ENCODE measurements at regions not wholly inside any gene's neighbourhood (a gene's known extent, or its start where the extent isn't known, plus 50 kb on each side); places are given as distances from the start of the nearest gene placed in this dataset.
A peak's percentile ranks its signal among the peaks of the same experiment; 100 is the strongest.
"Not testable (repeated sequence)": the region's sequence is repeated elsewhere in the genome, so short reads cannot be mapped to it uniquely, and the experiment has no call there.

DNA sequence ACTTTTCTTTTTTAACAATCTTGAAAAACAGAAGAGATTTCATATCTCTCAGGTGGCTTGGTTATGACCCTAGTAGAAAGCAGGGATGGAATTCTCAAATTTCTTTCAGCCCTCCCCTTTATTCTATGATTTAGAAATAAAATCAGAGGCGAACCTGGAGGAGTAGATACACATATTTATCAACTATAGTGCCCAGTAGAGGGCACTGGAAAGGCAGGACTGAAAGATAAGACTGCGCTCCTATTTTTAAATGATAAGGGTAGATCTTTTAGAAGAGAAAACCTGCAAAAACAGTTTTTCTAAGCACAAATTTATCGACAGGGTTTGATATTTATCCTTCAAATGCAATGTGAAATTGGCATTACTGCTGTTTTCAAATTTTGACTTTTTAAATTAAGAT, 1296.6 kb downstream of the EPHA7 start:
- DNase-seq, result no peak

DNA sequence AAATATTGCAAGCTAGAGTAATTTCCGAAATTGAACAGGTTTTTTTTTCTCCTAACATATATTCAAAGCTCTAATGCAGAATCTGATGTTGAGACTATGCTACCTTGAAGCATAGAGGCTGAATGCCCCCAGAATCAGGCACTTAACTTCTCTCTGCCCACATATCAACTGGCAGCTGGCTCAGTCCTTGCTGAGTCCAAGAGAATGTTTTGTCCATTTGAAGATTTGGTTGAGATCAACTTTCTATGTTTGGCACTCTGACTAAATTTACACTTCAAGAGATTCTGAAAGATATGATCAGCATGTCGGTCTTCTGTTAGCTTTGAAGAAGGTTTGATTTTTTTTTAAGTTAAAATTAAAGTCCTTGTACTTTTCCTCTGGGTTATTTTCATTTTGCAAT, 1298.1 kb downstream of the EPHA7 start:
- no peak for DNase-seq

DNA sequence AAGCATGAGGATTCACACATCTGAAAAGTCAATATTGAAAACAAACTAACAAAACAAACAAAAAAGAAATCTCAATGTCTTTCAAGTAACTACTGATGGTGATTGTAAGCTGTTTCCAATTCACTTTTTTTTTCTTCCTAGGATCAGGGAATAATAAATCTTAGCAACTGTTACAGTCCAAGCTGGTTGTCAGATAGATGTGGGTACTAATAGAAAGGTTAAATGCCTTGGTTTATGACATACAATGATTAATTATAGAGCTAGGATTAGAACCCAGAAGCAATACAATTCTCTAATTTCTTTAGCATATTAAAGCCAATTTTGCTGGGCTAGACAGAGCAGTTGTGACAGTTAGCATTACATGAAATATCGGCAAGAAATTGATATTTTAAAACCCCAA, 1301.6 kb downstream of the EPHA7 start:
- no peak for DNase-seq

- no peak for DNase-seq
Measured at GRCh38 chr6:92114797-92115196, 1304.6 kb downstream of the EPHA7 start.

- DNase-seq, result peak; percentile 51
Measured at GRCh38 chr6:92114091-92114675, 1305.2 kb downstream of the EPHA7 start.

DNA sequence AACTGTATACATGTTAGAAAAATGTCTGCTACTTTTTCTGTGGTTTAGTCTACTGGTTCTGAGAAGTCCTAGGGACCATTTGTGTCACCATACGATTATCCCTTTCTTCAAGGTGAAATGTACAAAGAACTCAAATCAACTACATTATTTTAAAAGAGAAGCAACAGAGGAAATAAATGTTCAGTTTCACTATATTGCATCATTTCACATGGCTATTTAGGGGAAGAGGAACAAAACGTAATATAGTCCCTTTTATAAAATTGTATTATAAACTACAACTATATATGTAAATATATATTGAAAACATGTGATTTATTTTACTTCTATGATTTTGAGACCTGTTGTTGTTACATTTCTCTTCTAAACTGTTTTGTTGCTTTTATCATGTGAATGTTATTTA, 1308.0 kb downstream of the EPHA7 start:
- DNase-seq, result no peak

GRCh38 chr6:92110403-92110802, 1309.0 kb downstream of the EPHA7 start:
- DNase-seq, result no peak

GRCh38 chr6:92109956-92110355, 1309.4 kb downstream of the EPHA7 start:
- no peak for DNase-seq

DNA sequence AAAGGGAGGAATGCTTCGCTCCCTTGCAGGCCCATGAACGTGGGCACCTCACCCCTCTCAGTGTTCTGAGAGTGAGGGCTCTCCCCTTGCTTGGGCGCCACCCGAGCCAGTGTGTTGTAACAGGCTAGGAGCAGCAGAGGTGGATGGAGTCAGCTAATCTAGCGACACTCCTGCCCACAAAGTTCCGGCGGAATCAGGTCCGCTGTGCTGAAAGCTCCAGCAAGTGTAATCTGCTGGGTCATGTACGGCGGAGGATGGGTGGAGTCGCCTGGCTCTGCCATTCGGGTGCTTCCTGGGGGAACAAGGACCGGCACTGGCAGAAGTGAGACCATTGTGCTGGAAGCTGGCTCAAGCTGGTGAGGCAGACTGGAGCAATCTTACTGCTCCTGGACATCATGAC, 1310.1 kb downstream of the EPHA7 start:
- DNase-seq, result no peak

GRCh38 chr6:92086750-92087149, 1332.6 kb downstream of the EPHA7 start:
- DNase-seq, result no peak

DNA sequence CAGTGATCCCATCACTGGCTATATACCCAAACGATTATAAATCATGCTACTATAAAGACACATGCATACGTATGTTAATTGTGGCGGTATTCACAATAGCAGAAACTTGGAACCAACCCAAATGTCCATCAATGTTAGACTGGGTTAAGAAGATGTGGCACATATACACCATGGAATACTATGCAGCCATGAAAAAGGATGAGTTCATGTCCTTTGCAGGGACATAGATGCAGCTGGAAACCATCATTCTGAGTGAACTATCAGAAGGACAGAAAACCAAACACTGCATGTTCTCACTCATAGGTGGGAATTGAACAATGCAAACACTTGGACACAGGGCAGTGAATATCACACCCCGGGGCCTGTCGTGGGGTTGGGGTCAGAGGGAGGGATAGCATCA, 1335.4 kb downstream of the EPHA7 start:
- not testable (repeated sequence) for DNase-seq

GRCh38 chr6:92072387-92072786, 1347.0 kb downstream of the EPHA7 start:
- DNase-seq, result no peak

DNA sequence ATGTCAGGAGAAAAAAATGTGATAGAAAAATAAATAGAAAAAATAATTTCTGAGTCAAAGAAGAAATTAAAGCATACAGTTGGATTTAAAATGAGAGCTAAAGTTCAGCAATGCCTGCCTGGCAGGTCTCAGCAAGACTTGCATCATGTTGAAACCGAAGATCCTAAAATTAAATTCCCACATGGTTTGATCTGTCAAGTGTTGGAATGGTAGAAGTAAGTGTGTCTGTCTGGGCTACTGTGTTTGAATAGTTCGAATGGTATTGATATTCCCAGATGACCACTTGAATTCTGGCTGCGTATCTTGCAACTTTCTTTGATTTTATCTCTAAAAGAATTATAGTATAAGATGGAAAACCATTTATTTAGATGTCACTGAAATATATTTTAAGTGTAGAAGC, 1349.6 kb downstream of the EPHA7 start:
- no peak for DNase-seq

DNA sequence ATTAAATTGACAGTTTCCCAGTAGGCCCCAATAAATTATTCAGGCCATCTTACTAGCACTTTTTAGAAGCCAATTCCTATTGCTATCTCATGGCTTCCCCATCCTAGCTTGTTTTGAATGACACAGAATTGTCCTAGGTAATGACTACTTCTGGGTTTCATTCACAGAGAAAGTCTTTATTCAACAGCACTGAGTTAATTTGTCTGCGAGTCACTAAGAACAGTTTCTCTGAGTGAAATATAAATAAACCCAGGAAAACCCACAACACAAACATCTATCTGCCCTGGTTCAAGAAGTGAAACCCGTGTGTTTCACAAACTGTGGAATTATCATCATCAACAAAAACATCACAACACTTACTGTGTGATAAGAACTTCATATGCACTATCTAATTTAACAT, 1366.8 kb downstream of the EPHA7 start:
- DNase-seq, result no peak

DNA sequence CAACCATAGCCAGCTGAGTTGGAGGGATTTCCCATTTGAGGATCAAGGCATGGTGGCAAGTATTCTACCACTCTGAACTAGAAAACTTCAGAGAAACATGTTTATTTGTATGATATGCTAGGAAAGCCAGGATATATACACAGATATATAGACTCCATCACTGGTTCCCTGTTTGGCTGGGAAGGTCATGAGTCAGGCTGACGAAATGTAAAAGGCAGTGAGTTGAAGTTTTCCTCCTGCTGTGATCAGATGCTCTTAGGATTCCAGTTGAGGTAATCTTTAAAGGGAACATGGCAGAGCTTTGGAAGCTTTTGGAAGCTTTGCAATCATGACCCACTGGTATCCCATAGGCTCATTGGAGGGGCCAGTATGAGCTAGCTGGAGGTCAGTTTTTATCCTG, 1369.1 kb downstream of the EPHA7 start:
- DNase-seq, result no peak

GRCh38 chr6:92047860-92048259, 1371.5 kb downstream of the EPHA7 start:
- DNase-seq, result no peak

- DNase-seq, result no peak
Measured at GRCh38 chr6:92047152-92047850, 1372.1 kb downstream of the EPHA7 start.

GRCh38 chr6:92044312-92044711, 1375.0 kb downstream of the EPHA7 start:
- DNase-seq, result no peak

- DNase-seq, result no peak
Measured at GRCh38 chr6:92043777-92044176, 1375.6 kb downstream of the EPHA7 start.

DNA sequence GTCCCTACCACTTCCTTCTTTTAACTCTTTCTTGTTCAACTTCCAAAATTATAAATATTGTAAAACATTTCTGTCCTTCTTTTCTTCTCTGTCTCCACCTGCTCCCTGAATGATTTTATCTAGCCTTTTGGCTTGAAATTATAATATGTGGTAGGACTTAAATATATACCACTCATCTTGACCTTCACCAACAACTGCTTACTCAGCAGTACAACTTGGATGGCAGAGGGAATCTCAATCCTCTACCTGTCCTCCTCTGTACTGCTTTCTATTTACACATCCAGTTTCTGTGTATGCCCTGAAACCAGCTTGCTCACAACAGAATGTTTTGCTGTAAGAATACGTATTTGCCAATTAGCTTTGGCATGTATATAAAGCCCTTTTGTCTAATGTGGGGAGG, 1392.5 kb downstream of the EPHA7 start:
- DNase-seq, result no peak

GRCh38 chr6:92024881-92025280, 1394.5 kb downstream of the EPHA7 start:
- DNase-seq, result no peak

GRCh38 chr6:92024110-92024509, 1395.2 kb downstream of the EPHA7 start:
- no peak for DNase-seq

DNA sequence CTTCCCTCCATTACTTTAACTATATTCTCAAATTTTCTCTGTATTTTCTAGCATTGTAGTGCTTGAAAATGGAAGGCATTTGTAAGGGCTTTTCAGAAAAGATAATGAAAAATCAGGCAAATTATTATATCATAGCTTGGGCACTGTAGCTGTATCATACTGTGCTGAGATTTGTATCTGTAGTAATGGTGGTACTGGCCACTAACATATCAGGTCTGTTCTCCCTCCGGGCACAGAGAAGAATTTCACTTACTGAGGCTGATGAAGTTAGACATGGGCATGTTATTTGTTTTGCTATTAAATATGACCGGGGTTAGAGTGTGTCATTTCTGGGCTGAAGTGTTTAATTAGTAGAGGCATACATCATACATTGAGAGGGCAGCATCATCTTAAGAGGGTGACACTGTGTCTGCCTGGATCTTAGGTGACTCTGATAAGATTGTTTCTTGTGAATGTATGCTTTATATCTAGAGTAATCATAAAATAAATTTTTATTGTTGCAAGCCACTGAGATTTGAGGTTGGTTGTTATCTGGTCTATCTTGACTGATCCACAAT, 1395.9 kb downstream of the EPHA7 start:
- no peak for DNase-seq

- DNase-seq, result no peak
Measured at GRCh38 chr6:92011681-92012245, 1407.6 kb downstream of the EPHA7 start.
